Muscle of arm (tissue), 1 donor: ENCODE measurements at regions not wholly inside any gene's neighbourhood (a gene's known extent, or its start where the extent isn't known, plus 50 kb on each side); places are given as distances from the start of the nearest gene placed in this dataset.

Experiments used
- DNase-seq: peaks from one replicate; pipeline ENCODE4 v3.0.0-alpha.2; 2013

GRCh38 chr12:16972923-16973770 lies 367.2 kb upstream of the LMO3 start:
- DNase-seq = no peak

DNA sequence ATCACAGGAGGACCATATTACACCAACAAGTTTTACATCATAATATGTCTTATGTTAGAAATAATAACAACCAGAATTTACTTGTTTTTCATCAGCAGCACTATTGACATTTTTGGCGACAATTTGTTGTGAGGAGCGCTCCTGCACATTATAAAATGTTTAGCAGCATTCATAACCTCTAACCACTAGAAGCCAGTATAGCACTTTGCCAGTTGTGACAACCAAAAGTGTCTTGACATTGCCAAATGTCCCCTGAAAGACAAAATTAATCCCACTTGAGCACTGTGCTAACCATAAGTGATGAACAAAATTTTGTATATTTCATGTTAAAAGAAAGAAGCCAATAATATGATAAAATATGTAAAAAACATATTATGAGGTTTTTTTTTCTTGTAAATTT lies 356.9 kb upstream of the LMO3 start:
- DNase-seq = no peak

GRCh38 chr12:16955083-16955657 lies 349.2 kb upstream of the LMO3 start:
- DNase-seq = no peak

GRCh38 chr12:16949871-16950667 lies 344.1 kb upstream of the LMO3 start:
- DNase-seq = no peak

DNA sequence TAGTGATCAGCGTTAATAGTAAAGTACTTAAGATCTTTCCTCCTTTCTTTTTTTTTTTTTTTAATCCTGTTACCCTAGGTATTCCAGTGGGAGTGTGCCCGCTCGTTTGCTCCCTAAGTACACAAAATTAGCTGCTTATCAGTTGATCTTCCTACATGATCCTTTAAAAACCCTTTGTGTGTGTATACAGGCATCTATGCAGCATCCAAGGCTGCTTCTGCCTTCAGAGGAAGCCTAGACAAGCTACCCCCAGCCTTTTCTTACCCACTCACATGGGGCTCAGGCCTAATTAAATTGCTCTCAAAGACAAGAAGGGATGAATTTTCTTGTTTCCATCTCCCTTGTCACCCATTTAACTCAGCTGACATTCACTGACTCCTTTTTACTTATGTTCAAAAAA lies 343.4 kb upstream of the LMO3 start:
- DNase-seq = no peak

DNA sequence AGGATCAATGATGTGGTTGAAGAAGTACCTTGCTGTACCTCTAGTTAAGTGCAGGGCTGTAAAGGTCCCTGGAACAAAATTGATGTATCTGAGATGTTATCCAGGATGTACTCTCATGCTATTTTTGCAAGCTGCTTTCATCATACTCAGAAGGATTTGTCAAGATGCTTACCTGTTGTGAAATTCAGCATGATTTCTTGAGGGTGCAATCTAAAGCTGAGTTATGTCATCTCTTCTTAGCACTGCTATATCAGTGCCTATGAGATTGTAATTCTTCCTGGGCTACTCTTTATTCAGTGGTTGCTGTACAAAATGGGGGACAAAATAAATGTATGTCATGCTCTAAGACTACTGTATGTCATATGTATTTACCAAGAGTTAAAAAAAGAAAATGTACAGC lies 340.7 kb upstream of the LMO3 start:
- DNase-seq = no peak

GRCh38 chr12:16939871-16940306 lies 333.9 kb upstream of the LMO3 start:
- DNase-seq = no peak

- DNase-seq = no peak
These were observed 321.3 kb upstream of the LMO3 start for GRCh38 chr12:16927259-16927658.

DNA sequence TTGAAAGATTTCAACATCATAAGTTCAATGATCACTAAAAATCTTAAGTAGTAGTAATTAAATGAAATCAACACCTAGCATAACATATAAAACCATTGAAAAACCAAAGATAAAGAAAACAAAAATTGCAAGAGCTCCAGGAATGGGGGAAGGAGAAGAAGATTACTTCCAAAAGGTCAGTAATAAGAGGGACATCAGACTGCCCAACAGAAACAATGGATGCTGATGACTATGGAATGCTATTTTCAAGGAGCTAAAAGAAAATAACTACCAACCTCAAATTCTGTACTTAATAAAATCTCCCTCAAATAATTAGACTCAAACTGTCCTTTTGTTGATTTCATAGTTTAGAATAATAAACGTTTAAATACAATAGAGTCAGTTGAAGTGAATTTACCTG lies 314.5 kb upstream of the LMO3 start:
- DNase-seq = no peak

GRCh38 chr12:16919551-16919950 lies 313.6 kb upstream of the LMO3 start:
- DNase-seq = no peak

DNA sequence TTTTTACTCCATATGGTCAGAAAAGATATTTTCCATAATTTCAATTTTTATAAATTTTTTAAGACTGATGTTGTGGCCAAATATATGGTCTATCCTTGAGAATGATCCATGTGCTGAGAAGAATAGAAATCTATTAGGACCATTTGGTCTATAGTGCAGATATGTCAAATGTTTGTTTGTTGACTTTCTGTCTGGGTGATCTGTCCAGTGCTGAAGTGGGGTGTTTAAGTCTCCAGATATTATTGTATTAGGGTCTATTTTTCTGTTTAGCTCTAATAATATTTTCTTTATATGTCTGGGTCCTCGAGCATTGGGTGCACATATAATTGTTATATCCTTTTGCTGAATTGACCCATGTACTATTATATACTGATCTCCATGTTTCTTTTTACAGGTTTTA lies 308.9 kb upstream of the LMO3 start:
- no peak for DNase-seq

- DNase-seq = no peak
These were observed 308.0 kb upstream of the LMO3 start for GRCh38 chr12:16913832-16914490.

DNA sequence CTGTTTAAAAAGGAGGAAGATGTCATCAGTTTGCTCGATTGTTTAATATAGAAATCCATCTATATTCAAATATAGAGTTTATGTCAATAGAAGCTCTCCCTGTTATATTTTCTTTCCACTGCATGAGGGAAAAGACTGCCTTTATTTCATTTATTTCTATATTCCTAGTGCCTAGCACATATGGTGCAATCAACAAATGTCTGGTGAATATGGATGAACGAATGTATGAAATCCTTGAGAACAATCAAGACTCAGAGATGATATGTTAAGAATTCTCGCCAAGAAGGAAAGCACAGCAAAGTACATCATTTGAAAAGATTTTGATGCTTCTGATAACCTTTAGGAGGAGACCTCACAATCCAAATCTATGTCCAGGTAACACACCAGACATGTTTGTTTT lies 296.0 kb upstream of the LMO3 start:
- DNase-seq = no peak

DNA sequence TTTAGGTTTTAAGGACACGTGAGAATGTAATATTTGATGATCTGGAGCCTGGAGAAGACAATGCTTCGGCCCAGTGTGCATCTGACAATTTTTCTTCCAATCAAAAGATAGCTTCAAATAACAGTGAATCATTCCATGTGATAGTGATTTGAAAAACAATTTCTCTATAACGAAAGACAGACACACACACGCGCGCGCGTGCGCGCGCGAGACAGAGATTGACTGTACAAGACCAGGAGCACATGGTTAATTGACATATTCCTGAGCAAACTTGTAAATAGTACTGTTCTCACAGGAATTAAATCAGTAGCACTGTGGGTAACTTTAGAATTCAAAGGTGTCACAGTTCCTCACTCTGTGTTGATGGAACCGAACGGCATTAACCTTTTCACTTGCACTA lies 287.5 kb upstream of the LMO3 start:
- no peak for DNase-seq

DNA sequence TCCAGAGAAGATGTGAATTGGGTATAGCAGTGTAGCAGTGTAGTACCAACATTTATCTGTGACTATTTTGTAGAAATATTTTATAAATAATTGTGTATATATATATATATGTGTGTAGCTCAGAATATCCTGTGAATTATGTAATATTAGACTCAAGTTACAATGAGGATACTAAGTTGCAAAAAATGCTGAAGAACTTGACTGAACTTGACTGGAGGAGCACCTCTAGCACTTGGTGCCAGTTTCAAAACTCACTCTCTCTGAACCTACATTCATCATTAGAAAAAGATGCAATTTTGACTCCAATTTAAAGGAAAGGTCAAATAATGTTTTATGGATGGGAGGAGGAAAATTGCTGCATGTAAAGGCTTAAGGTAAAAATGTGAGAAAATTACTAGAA lies 285.7 kb upstream of the LMO3 start:
- no peak for DNase-seq

DNA sequence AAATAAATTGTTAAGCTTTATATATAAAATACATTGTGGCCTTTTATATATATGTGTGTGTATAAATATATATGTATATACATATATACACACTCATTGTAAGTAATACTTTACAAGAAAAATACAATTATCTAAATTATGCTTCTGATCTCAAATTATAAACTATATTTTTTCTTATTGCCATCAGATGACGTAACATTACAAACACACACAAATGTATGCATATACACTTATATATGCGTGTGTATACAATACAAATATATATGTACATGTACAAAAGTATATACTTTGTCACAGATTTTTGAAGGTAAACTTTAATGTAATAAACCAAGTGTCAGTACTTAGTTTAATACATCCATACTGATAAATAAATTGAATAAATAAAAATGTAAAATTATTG lies 278.9 kb upstream of the LMO3 start:
- no peak for DNase-seq

DNA sequence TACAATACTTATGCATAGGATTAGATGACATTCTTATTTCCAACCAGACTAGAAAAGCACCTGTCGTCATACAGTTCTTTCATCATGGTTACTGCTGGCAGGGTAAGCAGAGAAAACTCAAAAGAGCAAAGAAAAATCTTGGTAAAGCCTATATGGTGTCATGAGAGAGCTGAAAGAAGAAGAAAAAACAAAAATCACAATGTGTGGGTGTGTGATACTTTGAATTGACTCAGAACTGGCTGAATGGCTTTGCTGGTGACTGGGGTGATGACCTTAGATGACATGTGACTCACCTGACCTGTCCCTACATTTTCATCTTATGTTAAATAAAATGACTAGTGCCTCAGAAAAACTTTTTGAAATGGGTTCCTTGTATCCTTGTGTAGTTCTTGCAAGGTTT lies 278.1 kb upstream of the LMO3 start:
- no peak for DNase-seq

- no peak for DNase-seq
These were observed 276.1 kb upstream of the LMO3 start for GRCh38 chr12:16881986-16882570.

GRCh38 chr12:16880864-16881285 lies 274.9 kb upstream of the LMO3 start:
- no peak for DNase-seq

- DNase-seq = no peak
These were observed 264.9 kb upstream of the LMO3 start for GRCh38 chr12:16870845-16871244.

DNA sequence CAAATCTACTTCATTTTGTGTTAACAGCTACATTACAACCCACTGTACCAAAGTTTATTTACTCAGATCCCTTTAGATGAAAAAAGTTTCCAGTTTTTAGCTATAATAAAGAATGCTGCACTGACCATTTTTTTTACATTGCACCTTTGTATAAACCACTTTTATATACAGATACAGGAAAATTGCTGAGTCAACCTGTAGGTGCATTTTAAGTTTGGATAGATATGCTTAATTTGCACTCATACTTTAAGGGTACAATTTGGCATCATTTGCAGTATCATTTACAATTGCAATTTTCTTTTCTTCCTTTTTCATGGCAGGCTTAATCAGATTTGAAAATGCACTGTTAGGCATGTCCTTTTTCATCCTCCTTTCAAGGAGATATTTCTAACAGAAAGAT lies 257.8 kb upstream of the LMO3 start:
- no peak for DNase-seq

DNA sequence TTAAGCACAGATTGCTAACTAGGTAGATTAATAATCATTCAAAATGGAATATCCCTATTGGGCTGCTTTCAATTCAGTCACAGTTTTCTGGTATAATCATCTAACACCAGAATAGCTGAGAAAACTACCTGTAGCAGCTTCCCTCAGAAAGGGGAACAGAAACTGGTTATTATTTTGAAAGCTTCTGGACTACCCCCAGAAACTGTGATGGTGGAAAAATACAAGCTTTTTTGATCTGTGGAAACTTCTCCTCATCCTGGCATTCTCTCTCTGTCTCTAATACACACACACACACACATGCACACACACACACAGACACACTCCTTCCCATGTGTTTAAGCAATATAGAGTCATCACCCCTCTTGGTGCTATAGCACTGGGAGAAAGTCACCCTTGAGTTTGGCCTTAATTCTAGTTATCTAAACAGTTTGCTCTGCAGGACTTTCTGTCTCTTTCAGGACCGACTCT lies 251.5 kb upstream of the LMO3 start:
- no peak for DNase-seq
